ENCODE measurements at regions not wholly inside any gene's neighbourhood (a gene's known extent, or its start where the extent isn't known, plus 50 kb on each side); places are given as distances from the start of the nearest gene placed in this dataset.

GRCh38 chr1:54461731-54462596 is 55.8 kb upstream of the SSBP3 start:
- no peaks in the 10 kb centered on the region for H3K27me3 ChIP-seq
- peaks cover 0 to 10% of the 10 kb centered on the region in 2 donors for H3K4me1 ChIP-seq
- no peaks in the 10 kb centered on the region for H3K9me3 ChIP-seq
- intact Hi-C loops (cut with DNase I; ENCODE audit: low total_unique reads): no loop called here
- no peaks in the 10 kb centered on the region for H3K36me3 ChIP-seq
- TF ChIP-seq POLR2A (IDR thresholded peaks at IDR 0.05): no peak
- TF ChIP-seq, protein P1, sequence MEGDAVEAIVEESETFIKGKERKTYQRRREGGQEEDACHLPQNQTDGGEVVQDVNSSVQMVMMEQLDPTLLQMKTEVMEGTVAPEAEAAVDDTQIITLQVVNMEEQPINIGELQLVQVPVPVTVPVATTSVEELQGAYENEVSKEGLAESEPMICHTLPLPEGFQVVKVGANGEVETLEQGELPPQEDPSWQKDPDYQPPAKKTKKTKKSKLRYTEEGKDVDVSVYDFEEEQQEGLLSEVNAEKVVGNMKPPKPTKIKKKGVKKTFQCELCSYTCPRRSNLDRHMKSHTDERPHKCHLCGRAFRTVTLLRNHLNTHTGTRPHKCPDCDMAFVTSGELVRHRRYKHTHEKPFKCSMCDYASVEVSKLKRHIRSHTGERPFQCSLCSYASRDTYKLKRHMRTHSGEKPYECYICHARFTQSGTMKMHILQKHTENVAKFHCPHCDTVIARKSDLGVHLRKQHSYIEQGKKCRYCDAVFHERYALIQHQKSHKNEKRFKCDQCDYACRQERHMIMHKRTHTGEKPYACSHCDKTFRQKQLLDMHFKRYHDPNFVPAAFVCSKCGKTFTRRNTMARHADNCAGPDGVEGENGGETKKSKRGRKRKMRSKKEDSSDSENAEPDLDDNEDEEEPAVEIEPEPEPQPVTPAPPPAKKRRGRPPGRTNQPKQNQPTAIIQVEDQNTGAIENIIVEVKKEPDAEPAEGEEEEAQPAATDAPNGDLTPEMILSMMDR (IDR thresholded peaks at IDR 0.05): no peak
- DNase-seq: no peak
- H3K4me3 ChIP-seq: no peak overlapping the region
- peak overlapping the region in 1 of 2 donors; percentile 66 for H3K27ac ChIP-seq

DNA sequence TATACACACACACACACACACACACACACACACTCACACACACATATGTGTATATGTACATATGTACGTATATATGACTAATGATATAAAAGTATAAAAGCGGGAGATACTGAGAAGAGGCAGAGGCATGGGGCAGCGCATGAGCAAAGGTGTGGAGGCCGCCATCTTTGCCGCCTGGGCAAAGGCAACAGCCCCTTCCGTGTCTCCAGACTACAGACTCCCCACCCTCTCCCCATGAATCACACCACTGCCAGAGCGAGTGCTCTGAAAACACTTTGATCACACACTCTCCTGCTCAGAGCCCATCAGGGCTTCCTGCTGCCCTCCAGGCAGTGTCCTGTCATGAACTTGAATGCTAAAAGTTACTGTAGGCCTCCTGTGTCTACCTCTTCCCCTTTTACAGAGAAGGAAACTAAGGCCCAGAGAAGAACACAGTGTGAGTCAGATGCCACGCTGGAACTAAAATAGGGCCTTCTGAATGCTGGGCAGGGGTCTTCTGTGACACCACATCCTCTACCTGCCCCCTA is 54.7 kb upstream of the SSBP3 start:
- H3K27ac ChIP-seq: no peak overlapping the region
- no peaks in the 10 kb centered on the region for H3K9me3 ChIP-seq
- TF ChIP-seq, protein P1 (IDR thresholded peaks at IDR 0.05): no peak
- TF ChIP-seq POLR2A (IDR thresholded peaks at IDR 0.05): no peak
- H3K27me3 ChIP-seq: no peaks in the 10 kb centered on the region
- no peaks in the 10 kb centered on the region for H3K36me3 ChIP-seq
- DNase-seq: no peak
- H3K4me3 ChIP-seq: no peak overlapping the region
- intact Hi-C loops (cut with DNase I; ENCODE audit: low total_unique reads): no loop called here
- H3K4me1 ChIP-seq: peaks cover 0 to 10% of the 10 kb centered on the region in 2 donors

DNA sequence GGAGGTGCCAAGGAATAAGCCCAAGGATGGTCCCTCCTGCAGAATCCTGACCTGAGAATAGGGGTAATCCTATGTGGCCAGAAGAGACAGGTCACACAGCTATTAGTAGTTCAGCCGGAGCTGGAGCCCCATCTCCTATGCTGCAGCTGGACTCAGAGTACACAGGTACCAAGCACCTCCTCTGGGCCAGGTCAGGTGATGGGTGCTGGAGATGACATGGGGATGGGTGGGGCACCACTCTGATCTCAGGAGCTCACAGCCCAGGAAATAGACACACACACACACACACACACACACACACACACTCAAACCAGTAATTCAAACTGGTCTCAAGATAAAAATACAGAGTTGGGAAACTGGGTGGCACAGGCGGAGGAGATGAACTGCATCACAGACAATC is 54.2 kb upstream of the SSBP3 start:
- peaks cover 0 to 7% of the 10 kb centered on the region in 2 donors for H3K4me1 ChIP-seq
- intact Hi-C loops (cut with DNase I; ENCODE audit: low total_unique reads): no loop called here
- DNase-seq: no peak

GRCh38 chr1:54459726-54460191 is 53.6 kb upstream of the SSBP3 start:
- Histone ChIP-seq H3K4me3 (no peak overlapping the region), H3K4me1 (peaks cover 0 to 1% of the 10 kb centered on the region in 2 donors), H3K36me3 (no peaks in the 10 kb centered on the region), H3K27ac (no peak overlapping the region), H3K27me3 (no peaks in the 10 kb centered on the region), H3K9me3 (no peaks in the 10 kb centered on the region)
- DNase-seq: no peak
- TF ChIP-seq, protein P1 (IDR thresholded peaks at IDR 0.05): no peak
- TF ChIP-seq POLR2A (IDR thresholded peaks at IDR 0.05): no peak
- intact Hi-C loops (cut with DNase I; ENCODE audit: low total_unique reads): no loop called here

More for the DNA sequence above, 54.2 kb upstream of the SSBP3 start:
- Histone ChIP-seq H3K9me3 (no peaks in the 10 kb centered on the region), H3K4me3 (no peak overlapping the region), H3K27me3 (no peaks in the 10 kb centered on the region), H3K27ac (no peak overlapping the region), H3K36me3 (no peaks in the 10 kb centered on the region)
- TF ChIP-seq, protein P1 (IDR thresholded peaks at IDR 0.05): no peak
- no peak for TF ChIP-seq POLR2A (IDR thresholded peaks at IDR 0.05)

DNA sequence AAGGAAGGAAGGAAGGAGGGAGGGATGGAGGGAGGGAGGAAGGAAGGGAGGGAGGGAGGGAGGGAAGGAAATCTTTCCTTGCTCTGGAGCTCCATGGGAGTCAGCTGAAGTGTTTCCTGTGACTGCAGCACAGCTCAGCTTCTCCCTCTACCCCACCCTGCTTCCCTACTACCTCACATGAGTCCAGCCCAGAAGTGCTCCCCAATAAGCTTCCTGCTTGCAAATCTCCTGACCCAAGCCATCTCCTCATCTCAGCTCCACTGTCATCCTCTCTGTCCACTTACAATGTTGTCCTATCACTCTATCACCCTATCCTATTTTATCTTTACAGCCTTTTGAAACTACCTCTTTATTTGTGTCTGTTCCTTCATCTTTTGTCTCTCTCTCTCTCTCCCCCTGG is 52.9 kb upstream of the SSBP3 start:
- Histone ChIP-seq H3K9me3 (no peaks in the 10 kb centered on the region), H3K27me3 (no peaks in the 10 kb centered on the region), H3K4me3 (no peak overlapping the region), H3K36me3 (no peaks in the 10 kb centered on the region), H3K27ac (no peak overlapping the region), H3K4me1 (no peaks in the 10 kb centered on the region)
- no peak for DNase-seq
- TF ChIP-seq POLR2A (IDR thresholded peaks at IDR 0.05): no peak
- TF ChIP-seq, protein P1 (IDR thresholded peaks at IDR 0.05): no peak
- intact Hi-C loops (cut with DNase I; ENCODE audit: low total_unique reads): no loop called here
